ENCODE measurements at regions not wholly inside any gene's neighbourhood (a gene's known extent, or its start where the extent isn't known, plus 50 kb on each side); places are given as distances from the start of the nearest gene placed in this dataset.

- TF ChIP-seq CTCF (IDR thresholded peaks at IDR 0.05), result no peak
- TF ChIP-seq POLR2A (IDR thresholded peaks at IDR 0.05), result no peak
Observed at GRCh38 chr4:77496457-77496856, 109.2 kb upstream of the CXCL13 start.
